K562 (cell line): ENCODE measurements at regions not wholly inside any gene's neighbourhood (a gene's known extent, or its start where the extent isn't known, plus 50 kb on each side); places are given as distances from the start of the nearest gene placed in this dataset.
"Not testable (repeated sequence)": the region's sequence is repeated elsewhere in the genome, so short reads cannot be mapped to it uniquely, and the experiment has no call there.

Source experiments
- ATAC-seq: fragments of 200-7000 bp; cut with Tn5 transposase; 3 replicates; pipeline ENCODE4 v1.9.1; 2020; ENCODE audit warnings: moderate library complexity
- BruUV-seq: library from RNA; stranded (reverse); fragments of 400-500 nt; replicated peaks from 2 replicates; lab custom pipeline; 2021; lab: Mats Ljungman, UMichigan
- CTCF ChIA-PET: fragments of 300-600 bp; formaldehyde crosslinking; extraction: SDS; loops from one replicate; lab custom pipeline; 2021; ENCODE audit warnings: low intra/inter-chr PET ratio; lab: Yijun Ruan, JAX
- POLR2A ChIA-PET: fragments of 300-600, 350-650 bp; sonication (Branson Sonifier 250); formaldehyde crosslinking; extraction: SDS; loops from one replicate; lab custom pipeline; 2021; ENCODE audit warnings: antibody characterized with exemption, inconsistent platforms; lab: Yijun Ruan, JAX
- DNase-seq, 4 experiments: peaks; one replicate each; pipeline versions ENCODE4 v3.0.0 to v3.0.0-alpha.2; 2011 to 2018; ENCODE audit warnings: low spot score in 3 of 4, mixed read lengths in 3 of 4; ENCODE audit errors: extremely low read depth in 1 of 4
- FAIRE-seq: peaks from 2 replicates; lab custom pipeline; 2011; peaks lifted over from hg19 to GRCh38; lab: Jason Lieb, UNC
- H2AFZ ChIP-seq: 2 replicates; pipeline ENCODE4 v1.6.0; 2011; ENCODE audit warnings: low read depth, low read length, control low read depth, inconsistent platforms
- H3K27ac ChIP-seq: fragments of 200-600 bp; 3 replicates; pipeline ENCODE4 v1.8.0; 2011; ENCODE audit warnings: low read depth, mild to moderate bottlenecking, control low read depth, inconsistent platforms, low read length, moderate library complexity, mixed read lengths; ENCODE audit errors: extremely low read depth
- H3K27me3 ChIP-seq, 2 experiments: fragments of 300-600 bp in 1 of 2; 2 replicates in 1 of 2; 3 replicates in 1 of 2; pipeline versions ENCODE4 v1.6.0 to v1.8.0; 2011; ENCODE audit warnings: inconsistent platforms in 2 of 2, low read length in 2 of 2, mild to moderate bottlenecking in 1 of 2, mixed read lengths in 1 of 2, moderate library complexity in 1 of 2; ENCODE audit not compliant: control insufficient read depth in 2 of 2, insufficient read depth in 2 of 2
- H3K36me3 ChIP-seq: fragments of 300-600 bp; 3 replicates; pipeline ENCODE4 v1.8.0; 2011; ENCODE audit warnings: mild to moderate bottlenecking, low read length, inconsistent platforms; ENCODE audit not compliant: control insufficient read depth, insufficient read depth
- H3K4me1 ChIP-seq, 2 experiments: fragments of 200-600 bp in 1 of 2; replicated peaks in 1 of 2; 2 replicates in 1 of 2; 3 replicates in 1 of 2; pipeline versions ENCODE4 v1.5.1 to v1.8.0; 2011; ENCODE audit warnings: inconsistent platforms in 2 of 2, low read length in 2 of 2, mild to moderate bottlenecking in 1 of 2, mixed read lengths in 1 of 2, moderate library complexity in 1 of 2; ENCODE audit not compliant: control insufficient read depth in 2 of 2, insufficient read depth in 2 of 2
- H3K4me2 ChIP-seq: 2 replicates; pipeline ENCODE4 v1.6.1; 2011; ENCODE audit warnings: low read length, control low read depth, inconsistent platforms, mixed read lengths; ENCODE audit not compliant: insufficient read depth
- H3K4me3 ChIP-seq: fragments of 200-600 bp; sonication (generic), shearing (Covaris generic); 2 replicates; pipeline ENCODE4 v1.5.1; 2016; ENCODE audit warnings: control low read depth, inconsistent platforms
- H3K79me2 ChIP-seq: fragments of 200-600 bp; 3 replicates; pipeline ENCODE4 v1.8.0; 2011; ENCODE audit warnings: low read length, inconsistent platforms; ENCODE audit not compliant: control insufficient read depth, insufficient read depth
- H3K9ac ChIP-seq, 2 experiments: 2 replicates each; pipeline versions ENCODE4 v1.6.0 to v1.6.1; 2011; ENCODE audit warnings: low read depth in 2 of 2, low read length in 2 of 2, control low read depth in 1 of 2, inconsistent platforms in 1 of 2, mild to moderate bottlenecking in 1 of 2, mixed read lengths in 1 of 2; ENCODE audit not compliant: insufficient read depth in 1 of 2
- H3K9me1 ChIP-seq: one replicate; pipeline ENCODE4 v1.6.0; 2011; ENCODE audit warnings: inconsistent platforms, mild to moderate bottlenecking, low read length, moderate library complexity; ENCODE audit not compliant: control insufficient read depth, insufficient read depth
- H3K9me3 ChIP-seq: replicated peaks from 2 replicates; pipeline ENCODE4 v1.5.1; 2011; ENCODE audit warnings: low read depth, low read length, inconsistent platforms; ENCODE audit not compliant: control insufficient read depth, insufficient read depth
- H4K20me1 ChIP-seq: replicated peaks from 2 replicates; pipeline ENCODE4 v1.6.1; 2011; ENCODE audit warnings: low read length, inconsistent platforms, mixed read lengths; ENCODE audit not compliant: control insufficient read depth, insufficient read depth
- BCOR ChIP-seq: fragments of 450-650 bp; IDR thresholded peaks from 2 replicates; pipeline ENCODE4 v1.6.1; 2016
- THRAP3 ChIP-seq: fragments of 450-650 bp; IDR thresholded peaks from 2 replicates; pipeline ENCODE4 v1.6.1; 2016; ENCODE audit warnings: mild to moderate bottlenecking, inconsistent platforms, borderline replicate concordance
- WGBS: fragments of 100-300 bp; shearing (Covaris generic); methylation state at CpG from one replicate; pipeline ENCODE4 v1.1.6; 2016; ENCODE audit warnings: low coverage, mixed read lengths; ENCODE audit not compliant: insufficient coverage; ENCODE audit errors: missing lambda C conversion rate; 5-methylcytosine and 5-hydroxymethylcytosine counted together
- in situ Hi-C: fragments of 300-500 bp; cut with MboI; formaldehyde crosslinking; loops from 4 replicates; pipeline ENCODE4 v1.15.0; 2018; ENCODE audit warnings: inconsistent platforms, mixed read lengths
- intact Hi-C: fragments of 100-400 bp; cut with micrococcal nuclease; formaldehyde crosslinking; loops from 2 replicates; pipeline ENCODE4 v1.14.2; 2022

DNA sequence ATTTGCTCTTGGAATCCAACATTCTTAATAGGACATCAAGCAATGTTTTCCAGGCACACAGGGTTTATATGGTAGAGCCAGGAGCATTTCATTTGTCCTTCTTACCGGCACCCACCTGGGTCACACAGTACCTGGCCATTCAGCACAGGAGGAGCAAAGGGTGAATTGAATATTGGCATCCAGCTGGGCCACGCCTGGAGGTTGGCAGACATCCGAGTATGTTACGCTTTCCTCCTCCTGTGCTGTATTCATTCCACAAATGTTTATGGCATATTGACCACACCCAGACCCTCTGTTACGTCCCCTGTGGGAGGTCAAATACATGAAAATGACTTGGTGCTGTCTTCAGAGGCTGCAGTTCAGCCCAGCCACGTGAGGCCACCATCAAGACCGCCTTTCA is 206.2 kb downstream of the RTP5 start (continued):
- TF ChIP-seq THRAP3 (no peak), BCOR (no peak)

GRCh38 chr2:242076184-242076583 is 206.7 kb downstream of the RTP5 start:
- H3K9ac ChIP-seq, intact Hi-C loops, CTCF ChIA-PET, H2AFZ ChIP-seq, H3K9me1 ChIP-seq, FAIRE-seq, H3K4me1 ChIP-seq, H3K79me2 ChIP-seq, H3K27ac ChIP-seq, BruUV-seq, ATAC-seq, in situ Hi-C loops, H3K4me2 ChIP-seq, H3K36me3 ChIP-seq, POLR2A ChIA-PET, H3K4me3 ChIP-seq, H3K27me3 ChIP-seq, H4K20me1 ChIP-seq, DNase-seq, H3K9me3 ChIP-seq: not testable (repeated sequence)
- 14% methylated on average over 2 of the region's 4 CpGs for WGBS

- not testable (repeated sequence) for BruUV-seq
Measured at GRCh38 chr2:242078426-242078825, 208.9 kb downstream of the RTP5 start.

GRCh38 chr2:242079792-242080191 is 210.3 kb downstream of the RTP5 start:
- H2AFZ ChIP-seq, ATAC-seq, H3K79me2 ChIP-seq, intact Hi-C loops, H3K36me3 ChIP-seq, H3K4me1 ChIP-seq, POLR2A ChIA-PET, DNase-seq, H3K4me3 ChIP-seq, H4K20me1 ChIP-seq, H3K4me2 ChIP-seq, H3K27ac ChIP-seq, H3K9ac ChIP-seq, CTCF ChIA-PET, BruUV-seq, H3K27me3 ChIP-seq, in situ Hi-C loops, H3K9me1 ChIP-seq, H3K9me3 ChIP-seq: not testable (repeated sequence)
- WGBS = 13% methylated on average over 3 of the region's 7 CpGs
- peak; percentile 6 for FAIRE-seq

More at GRCh38 chr2:242078426-242078825, 208.9 kb downstream of the RTP5 start:
- H3K4me2 ChIP-seq, H3K27me3 ChIP-seq, H3K79me2 ChIP-seq, in situ Hi-C loops, ATAC-seq, FAIRE-seq, DNase-seq, H3K9me3 ChIP-seq, intact Hi-C loops, H3K9ac ChIP-seq, CTCF ChIA-PET, POLR2A ChIA-PET, H3K27ac ChIP-seq, H3K4me3 ChIP-seq, H3K4me1 ChIP-seq, H4K20me1 ChIP-seq, H3K36me3 ChIP-seq, H2AFZ ChIP-seq, H3K9me1 ChIP-seq: not testable (repeated sequence)
- 9% methylated on average over 2 of the region's 3 CpGs for WGBS
